ENCODE measurements at regions not wholly inside any gene's neighbourhood (a gene's known extent, or its start where the extent isn't known, plus 50 kb on each side); places are given as distances from the start of the nearest gene placed in this dataset.
A peak's percentile ranks its signal among the peaks of the same experiment; 100 is the strongest.

GRCh38 chr15:98421419-98422129 is 226.8 kb upstream of the IGF1R start:
- peak; percentile 7 to 38 (median 18) for DNase-seq

GRCh38 chr15:98422130-98422478 is 226.2 kb upstream of the IGF1R start:
- DNase-seq, result no peak

- DNase-seq, result no peak
These were observed 223.2 kb upstream of the IGF1R start for GRCh38 chr15:98425173-98425572.

GRCh38 chr15:98427321-98427720 is 221.0 kb upstream of the IGF1R start:
- DNase-seq, result no peak

- DNase-seq, result peak; percentile 18 to 35 (median 28)
These were observed 219.9 kb upstream of the IGF1R start for GRCh38 chr15:98428253-98428989.

GRCh38 chr15:98431171-98431570 is 217.2 kb upstream of the IGF1R start:
- no peak for DNase-seq

DNA sequence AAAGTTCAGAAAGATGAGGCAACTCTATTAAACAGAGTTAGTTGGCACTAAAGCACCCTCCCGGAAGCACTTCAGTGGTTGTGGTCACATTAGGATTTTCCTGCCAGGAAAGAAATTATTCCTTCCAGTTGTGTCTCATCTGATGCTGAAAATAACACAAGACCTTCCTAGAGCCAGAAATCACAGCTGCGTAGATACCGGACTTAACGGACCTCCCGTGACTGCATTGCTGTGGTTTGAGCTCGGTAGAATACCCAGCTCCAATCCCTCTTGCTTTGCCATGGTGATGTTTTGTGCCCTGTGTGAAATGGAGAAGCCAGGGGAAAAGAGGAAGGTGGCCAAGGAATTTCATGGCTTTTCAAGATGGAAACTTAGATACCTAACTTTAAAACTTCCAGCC is 215.0 kb upstream of the IGF1R start:
- no peak for DNase-seq

GRCh38 chr15:98433856-98434255 is 214.5 kb upstream of the IGF1R start:
- no peak for DNase-seq

GRCh38 chr15:98437752-98438151 is 210.6 kb upstream of the IGF1R start:
- no peak for DNase-seq

DNA sequence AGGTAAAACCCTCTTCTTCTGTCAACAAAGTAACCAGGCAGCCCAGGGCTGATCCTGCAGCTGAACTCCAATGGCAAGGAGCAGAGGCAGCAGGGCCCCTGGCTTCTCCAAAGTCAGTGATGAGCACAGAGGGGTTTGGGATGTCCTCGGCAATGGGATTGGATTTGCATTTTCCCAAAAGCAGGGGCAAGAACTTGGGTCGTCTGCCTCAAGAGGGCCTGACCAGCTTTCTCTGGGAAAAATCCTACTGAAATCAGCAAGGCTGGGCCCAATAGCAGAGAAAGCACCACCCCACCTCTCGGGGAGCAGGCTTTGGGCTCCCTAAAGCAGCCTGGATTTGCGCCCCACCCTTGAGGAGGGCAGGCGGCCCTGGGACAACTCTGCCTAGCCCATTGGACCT is 210.0 kb upstream of the IGF1R start:
- DNase-seq, result no peak

- no peak for DNase-seq
These were observed 209.4 kb upstream of the IGF1R start for GRCh38 chr15:98438907-98439306.

DNA sequence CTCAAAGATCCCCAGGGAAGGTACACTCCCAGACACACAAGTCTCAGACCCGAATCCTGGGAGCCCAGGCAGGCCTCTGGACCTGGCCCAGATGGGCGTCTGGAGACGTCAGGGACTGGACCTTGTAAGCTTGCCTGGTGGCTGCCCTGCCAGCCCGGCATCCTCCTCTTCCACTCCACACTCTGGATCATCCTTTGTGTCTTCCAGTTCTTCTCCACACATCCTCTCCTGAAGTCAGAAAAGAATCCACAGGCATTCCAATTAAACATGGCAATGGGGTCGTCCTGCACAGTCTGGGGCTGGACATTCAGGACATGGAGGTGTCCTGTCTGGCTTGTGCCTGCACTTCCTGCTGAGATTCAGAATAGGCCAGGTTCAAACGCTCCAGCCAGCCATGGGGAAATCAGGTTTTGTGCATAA is 208.8 kb upstream of the IGF1R start:
- DNase-seq, result no peak

DNA sequence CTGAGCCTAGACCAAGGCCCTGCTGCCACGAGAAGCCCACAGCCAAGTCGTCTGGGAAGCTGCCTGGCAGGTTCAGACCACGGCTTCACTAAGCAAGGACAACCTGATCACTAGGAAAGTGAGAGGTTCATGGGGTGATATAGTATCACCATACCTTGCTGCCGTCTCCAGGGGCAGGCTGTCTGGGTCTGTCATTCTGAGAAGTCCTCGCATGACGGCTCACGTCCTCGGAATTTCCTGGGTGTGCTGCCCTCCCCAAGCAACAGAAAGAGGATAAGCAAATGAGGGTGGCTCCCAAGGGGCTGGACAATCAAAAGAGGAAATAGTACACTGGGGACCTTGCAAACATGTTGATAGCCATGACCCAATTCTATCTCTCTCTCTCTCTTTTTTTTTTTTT is 207.4 kb upstream of the IGF1R start:
- DNase-seq, result no peak

DNA sequence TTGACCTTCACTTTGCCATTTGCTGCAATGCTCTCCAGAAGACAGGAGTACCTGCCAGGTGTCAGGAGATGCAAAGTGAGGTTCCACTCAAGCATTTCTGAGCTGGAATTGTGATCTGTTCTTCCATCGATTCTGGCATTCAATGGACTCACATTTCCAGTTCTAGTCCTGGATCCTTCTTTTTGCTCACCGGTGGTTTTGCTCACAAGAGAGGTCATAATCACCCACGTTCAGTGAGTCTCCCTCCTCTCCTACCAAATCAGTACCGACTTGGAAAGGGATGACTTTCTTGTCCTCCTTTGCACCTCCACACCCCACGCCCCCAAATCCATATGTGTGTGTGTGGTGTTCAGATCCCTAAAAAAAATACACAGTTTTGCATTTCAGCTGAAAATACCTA is 206.7 kb upstream of the IGF1R start:
- DNase-seq, result no peak

DNA sequence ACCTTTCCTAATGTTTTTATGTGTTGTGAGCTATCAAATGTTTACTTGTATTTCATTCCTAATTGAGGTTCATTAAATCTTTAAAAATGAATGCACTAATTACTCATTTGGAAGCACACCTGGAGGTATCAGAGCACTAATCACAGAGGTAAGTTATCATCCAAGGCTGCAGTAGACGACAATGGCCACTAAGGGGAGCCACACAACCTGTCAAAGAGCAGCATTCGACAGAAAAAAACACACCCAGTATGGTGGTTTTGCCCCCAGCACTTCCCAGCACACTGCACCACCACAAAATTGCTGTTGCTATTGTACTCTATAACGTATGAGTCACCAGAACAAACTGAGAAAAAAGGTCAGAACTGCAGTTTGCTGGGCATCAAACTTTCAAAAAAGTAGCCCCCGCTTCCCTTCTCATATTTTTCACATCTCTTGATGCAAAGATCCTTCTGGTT is 205.9 kb upstream of the IGF1R start:
- peak in 2 of 4 experiments; percentile 5 to 20 for DNase-seq

GRCh38 chr15:98442901-98443300 is 205.4 kb upstream of the IGF1R start:
- DNase-seq, result no peak

- DNase-seq, result no peak
These were observed 204.8 kb upstream of the IGF1R start for GRCh38 chr15:98443526-98443925.

- no peak for DNase-seq
These were observed 204.2 kb upstream of the IGF1R start for GRCh38 chr15:98444138-98444537.

- no peak for DNase-seq
These were observed 203.0 kb upstream of the IGF1R start for GRCh38 chr15:98445315-98445714.

DNA sequence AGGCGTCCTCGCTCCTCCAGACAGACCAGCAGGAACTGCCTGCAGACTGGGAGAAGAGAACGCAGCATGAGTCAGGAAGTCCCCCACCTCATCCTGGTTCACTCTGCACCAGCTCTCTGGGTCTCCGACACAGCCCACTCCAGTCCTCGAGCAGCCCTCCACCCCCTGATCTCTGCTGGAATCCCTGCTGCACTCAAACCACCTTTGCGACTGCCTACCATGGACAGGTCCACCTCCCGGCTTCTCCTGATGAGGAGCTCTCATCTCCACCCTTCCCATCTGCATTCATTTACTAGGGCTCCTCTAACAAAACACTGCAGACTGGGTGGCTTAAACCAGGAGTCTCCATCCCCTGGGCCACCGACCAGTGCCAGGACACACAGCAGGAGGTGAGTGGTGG is 202.3 kb upstream of the IGF1R start:
- DNase-seq, result no peak

DNA sequence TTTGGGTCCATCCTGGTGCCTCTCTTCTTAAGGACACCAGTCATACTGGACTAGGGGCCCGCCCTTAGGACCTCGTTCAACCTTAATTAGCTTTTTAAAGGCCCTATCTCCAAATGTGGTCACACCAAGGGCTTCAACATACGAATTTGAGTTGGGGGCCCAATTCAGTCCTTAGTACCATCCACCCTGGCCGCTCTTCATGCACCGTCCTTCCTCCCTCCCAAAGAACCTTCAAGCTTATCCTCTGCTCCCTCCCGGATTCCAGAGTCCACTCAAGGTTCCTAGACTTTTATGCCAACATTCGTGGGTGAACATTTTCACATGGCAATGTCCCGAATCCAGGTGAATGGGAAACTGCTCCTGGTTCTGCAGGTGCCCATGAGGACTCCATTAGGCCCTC is 201.3 kb upstream of the IGF1R start:
- no peak for DNase-seq

GRCh38 chr15:98451236-98451635 is 197.1 kb upstream of the IGF1R start:
- no peak for DNase-seq

GRCh38 chr15:98452238-98452637 is 196.1 kb upstream of the IGF1R start:
- DNase-seq, result no peak

DNA sequence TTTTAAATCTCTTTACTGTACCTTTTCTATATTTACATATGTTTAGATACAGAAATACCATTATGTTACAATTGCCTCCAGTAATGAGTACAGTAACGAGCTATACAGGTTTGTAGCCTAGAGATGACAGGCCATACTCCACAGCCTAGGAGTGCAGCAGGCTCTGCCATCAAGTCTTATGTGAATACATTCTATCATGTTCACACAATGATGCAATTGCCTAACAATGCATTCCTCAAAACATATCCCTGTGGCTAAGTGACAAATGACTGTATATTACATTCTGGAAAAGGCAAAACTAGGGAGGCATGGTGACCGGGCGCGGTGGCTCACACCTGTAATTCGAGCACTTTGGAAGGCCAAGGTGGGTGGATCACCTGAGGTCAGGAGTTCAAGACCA is 192.4 kb upstream of the IGF1R start:
- DNase-seq, result no peak

GRCh38 chr15:98476559-98476958 is 171.8 kb upstream of the IGF1R start:
- DNase-seq, result no peak
